DMS114 treated with DMSO at 0.1 percent for 48 hours (cell line): ENCODE measurements at regions not wholly inside any gene's neighbourhood (a gene's known extent, or its start where the extent isn't known, plus 50 kb on each side); places are given as distances from the start of the nearest gene placed in this dataset.

Experiments used
- DNase-seq: peaks from one replicate; lab custom pipeline; 2025; ENCODE audit not compliant: unreplicated experiment; lab: John Stamatoyannopoulos, UW

DNA sequence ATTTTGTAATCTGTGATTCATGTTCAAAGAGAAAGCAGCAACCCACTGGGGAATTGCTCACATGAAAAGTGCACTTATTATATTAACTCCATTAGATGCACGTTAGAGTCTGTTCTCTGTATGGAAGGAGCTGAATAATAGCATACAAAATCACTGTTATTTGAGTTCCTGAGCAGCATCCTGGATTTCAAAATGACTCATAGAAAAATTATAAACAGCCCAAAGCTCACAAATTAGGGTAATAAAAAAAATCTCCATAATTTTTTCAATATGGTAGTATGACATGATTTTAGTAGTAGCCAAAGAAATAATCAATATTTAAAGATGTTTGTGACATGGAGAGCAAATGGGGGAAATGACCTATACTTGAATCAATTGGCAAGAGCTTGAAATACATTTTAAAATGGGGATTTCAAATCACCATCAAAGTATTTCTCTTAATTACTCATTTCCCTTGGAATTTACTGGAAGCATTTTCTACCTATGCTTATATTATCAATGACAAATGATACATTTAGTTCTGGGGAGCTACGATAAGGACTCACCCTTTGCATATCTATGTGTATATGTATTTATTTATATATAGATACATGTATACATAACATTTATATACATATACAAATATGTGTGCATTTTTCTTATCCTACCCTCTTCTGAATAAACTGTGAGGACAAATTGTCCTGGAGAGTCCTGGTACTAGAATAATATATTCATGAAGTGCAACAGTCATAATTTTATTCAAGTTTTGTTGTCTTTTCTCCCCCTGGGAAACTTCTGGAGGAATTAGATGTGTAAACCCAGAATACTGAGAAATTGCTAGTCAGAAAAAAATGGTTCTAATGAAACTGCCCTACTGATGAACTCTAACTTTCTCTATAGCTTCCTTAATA lies 116.3 kb downstream of the RPL22L1 start:
- no peak for DNase-seq

DNA sequence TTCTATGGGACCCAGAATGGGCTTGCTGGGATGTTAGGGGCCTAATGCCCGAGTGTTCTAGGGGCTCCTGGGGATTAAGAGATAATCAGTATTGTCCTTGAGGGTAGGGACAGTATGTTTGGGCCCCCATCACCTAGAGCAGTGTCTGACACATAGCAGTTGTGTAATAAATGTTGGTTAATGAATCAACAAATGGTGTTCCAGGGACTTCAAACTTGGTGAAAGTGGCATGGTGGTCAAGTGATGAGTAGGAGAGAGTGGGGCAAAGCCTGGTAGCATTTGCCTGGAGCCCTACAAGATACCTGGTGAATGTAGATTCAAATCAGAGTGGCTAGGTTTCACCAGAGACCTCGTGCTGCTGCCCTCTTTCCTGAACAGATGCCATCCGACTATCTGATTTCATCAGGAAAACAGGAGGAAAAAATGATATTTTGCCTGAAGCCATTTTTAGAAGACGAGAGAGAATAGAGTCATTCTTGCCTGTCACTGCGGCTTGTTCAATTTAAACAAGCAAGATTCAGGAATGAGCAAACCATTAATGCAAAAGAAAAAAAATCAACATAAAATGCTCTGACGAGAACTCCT lies 117.3 kb downstream of the RPL22L1 start:
- no peak for DNase-seq

DNA sequence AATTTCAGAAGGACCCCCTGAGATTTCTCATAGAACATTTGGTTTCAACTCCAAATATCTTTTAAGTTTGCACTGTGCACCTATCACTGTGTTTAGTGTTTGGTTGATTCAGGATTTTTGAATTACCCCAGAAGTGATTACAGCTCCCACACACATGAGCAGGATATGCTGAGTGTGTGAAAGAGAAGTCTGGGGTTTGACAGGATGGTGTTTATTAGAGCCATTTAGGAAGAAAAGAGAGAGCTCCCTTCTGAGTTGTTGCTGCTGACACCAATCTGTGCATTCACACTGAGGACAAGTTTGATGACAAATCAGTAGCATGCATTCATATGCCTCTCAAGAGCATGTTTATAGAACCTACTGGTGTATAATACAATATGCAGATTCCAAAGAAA lies 118.1 kb downstream of the RPL22L1 start:
- no peak for DNase-seq

DNA sequence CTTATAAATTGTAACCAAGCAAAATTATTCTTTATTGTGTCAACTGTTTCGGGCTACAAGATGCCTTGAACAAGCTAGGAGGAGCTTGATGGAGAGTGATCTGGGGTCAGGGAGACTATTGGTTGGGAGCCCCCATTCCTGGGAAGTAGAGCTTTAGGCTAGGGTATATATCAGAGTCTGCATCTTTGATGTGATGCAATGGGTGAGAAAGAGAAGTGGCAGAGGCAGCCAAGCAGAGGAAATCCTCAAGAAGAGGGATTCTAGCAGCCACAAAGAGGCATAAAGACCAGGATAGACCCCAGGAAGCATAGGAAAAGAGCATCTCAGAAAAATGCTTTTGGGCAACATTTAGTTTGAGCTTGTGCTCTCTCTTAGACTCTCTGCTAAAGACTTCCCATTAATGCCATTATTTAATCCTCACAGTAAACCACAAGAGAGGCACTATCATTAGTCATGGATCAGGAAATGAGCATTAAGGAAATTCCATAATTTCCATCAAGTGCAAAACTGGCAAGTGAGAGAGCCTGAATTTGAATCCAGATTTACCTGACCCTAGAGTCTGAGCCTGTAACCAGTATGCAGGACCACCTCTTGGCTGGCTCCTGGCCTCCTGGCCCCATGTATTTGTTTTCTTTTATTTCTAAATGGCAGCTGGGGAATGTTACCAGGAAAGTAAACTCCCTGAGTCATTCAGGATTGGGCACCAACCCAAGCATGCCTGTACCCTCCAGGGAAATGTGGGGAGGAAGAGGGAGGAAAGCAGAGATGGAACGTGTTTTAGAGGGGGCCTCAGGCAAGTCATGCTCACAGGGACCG lies 118.7 kb downstream of the RPL22L1 start:
- DNase-seq, result no peak

DNA sequence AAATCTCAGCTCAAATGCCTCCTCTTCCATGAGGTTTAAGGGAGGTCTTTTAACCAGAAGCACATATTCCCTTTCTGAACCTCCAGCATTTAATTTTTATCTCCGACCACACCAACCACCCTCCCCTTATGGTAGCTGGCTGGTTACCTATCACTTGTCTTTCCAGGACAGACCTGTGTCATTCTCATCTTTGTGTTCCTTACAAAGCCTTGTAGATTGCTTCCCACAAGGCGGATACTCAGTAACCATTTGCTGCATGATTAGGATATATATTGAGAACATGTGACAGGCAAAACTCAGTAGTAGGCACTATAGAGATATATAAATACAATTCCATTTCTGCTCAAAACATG lies 119.5 kb downstream of the RPL22L1 start:
- no peak for DNase-seq

DNA sequence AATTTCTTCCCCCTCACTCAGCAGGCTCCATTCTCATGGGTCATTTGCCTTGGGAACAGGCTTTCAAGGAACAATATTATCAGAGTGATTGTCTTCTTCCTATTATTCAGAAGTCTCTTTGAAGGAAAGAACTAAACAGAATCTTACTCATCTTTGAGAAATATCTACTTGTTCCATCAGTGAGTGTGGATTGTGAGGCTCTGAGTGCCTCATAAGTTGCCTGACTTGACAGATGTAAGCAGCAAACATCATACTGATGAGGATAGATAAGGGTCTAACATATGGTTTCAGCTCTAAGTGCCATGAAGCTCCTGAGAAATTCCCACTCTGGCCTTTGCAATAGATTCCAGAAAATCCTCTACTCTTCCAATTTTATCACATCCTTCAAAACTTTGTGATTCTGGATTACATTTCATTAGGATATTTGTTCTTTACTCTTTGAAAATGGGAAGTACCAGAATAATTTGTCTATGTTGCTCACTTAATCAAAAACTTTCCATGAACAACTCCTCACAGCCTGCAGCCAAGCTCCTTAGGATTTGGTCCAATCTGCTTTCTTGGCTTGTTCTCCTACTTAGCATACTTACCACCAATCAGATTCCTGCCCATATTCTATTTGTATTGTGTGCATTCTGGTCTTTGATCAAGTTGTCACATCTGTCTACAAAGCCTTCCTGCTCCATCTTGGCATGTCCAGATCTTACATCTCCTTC lies 120.1 kb downstream of the RPL22L1 start:
- DNase-seq, result no peak

DNA sequence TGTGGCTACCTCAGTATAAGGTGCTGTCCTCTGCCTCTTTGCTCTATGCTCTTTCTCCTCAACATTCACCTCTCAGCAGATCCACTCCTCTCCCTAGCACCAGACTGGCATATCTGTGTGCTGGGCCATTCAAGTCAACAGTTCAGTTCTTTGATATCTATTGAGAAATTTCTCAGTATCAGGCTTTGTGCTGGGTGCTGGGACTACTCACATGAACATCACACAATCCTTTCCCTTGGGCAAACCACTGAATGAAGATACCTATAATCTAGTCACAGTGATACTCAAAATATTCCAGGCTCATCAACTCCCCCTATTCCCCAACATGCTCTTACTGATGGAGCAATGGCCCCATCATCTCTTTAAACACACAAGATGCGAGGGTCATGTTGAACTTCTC lies 120.8 kb downstream of the RPL22L1 start:
- DNase-seq, result no peak

DNA sequence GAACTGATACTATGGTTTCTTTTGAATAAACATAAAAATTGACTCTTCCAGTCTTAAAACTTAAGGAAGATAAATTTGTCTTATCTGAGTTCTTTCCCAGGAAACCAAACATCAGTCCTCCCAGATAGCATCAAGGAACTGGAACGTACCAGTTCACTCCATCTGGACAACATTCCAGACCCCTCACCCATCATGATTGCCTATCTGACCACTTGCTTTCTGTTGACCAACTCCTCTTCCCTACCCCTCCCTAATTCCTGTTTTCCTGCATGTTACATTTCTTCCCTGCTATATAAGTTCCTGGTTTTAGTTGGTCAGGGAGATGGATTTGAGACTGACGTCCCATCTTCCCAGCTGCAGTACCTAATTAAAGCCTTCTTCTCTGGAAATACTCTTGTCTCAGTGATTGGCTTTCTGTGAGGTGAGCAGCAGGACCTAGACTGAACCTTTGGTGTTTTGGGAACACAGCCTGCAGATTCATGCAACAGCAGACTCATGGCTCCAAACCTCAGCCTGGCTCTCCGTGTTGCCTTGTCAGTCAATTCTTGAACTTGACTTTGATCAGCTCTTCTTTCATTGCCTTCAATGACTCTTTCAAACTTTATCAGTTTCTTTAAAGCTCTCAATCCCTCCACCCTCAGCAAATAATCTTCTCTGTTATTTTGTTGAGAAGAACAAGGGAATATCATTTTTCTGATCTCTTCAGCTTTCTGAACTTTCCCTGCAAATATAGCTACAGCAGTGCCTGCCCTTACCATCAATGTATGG lies 123.6 kb downstream of the RPL22L1 start:
- DNase-seq, result no peak

DNA sequence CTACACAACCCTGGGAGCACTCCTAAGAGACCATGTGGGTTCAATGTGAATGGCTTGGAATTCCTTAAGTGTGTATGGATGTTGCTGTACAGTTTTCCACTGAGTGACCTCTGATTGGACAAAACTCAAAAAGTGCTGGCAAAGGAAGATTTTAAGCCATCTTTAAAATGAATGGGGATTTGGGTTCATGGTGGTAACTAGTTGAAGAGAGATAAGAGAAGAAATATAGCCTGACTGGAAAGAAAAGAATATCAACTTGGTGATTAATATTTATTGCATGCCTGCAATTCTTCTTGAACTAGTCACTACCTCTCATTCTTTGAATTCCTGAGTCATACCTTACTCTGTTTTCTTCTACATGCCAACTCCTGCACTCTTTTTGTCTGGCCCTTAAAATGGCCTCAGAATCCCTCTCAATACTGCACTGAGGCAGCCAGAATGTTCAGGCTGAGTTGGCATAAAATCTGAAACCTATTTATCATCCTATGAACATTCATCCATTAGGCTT lies 124.7 kb downstream of the RPL22L1 start:
- no peak for DNase-seq

DNA sequence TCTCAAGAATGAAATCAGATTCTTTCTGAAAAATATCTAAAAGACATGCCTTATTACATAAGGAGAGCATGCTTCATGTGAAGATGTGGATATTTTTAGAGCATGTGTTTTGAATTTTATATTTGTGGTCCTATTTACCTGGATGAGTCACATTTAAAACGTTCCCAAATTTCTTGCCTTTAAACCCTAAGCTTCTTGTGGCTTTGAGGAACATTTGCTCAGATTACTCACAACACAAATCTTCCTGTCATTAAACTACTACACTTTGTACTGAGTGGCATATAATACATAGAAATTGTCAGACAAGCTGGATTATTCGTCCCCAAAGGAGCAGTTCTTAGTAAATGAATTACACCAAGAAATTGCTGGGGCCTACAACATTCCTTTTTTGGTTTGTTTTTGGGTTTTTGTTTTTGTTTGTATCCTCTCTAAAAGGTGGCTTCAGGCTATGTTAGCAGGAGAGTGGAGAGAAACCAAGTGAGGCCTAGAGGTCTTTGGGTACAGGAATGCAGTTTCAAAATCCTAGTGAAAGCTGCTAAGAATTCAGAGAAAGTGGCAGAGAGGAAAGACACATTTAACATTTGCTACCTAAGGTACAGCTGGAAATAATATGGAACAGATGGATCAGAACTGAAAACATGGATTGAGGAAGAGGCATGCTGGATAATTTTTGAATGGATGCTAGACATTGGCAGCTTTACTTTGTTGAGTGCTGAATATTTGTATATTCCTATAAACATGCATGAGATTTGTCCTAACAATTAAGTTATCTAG lies 128.1 kb downstream of the RPL22L1 start:
- DNase-seq, result no peak

DNA sequence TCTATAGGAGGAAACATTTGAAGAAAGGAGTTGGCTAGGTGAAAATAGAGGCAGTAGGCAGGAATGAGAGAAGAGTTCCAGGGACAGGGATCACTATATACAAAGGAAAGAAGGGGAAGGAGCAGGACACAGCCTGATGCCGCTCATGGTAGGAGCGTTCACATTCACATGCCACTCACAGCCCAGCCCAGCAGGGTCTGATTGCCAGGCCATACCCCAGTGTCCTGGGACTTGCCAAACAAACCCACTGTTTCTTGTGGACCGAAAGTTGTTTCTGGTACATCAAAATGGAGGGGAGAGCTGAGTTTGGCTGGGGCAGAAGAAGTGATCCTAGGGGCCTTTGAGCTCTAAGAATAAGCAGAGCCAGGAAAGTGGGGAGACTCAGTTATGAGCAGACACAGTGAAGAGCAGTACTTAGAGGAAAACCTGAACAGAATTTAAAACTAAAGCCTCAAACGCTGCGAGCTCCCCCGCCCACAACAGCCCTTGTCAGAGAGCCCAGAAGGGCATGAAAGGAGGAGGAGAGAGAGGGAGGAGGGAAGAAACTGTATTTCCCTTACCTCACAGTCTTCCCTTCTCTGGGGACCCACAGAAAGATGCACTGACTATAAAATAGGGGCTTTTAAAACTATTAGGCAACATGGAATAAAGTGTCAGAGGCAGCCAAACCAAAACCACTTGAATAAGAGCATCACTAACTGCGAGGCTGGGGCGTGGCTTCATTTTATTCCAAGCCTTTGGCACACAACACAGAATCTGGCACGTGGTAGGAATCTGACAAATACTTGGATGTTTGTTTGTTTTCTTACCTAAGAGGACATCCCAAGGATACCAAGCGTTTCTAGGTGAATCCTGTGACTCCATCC lies 129.0 kb downstream of the RPL22L1 start:
- no peak for DNase-seq

DNA sequence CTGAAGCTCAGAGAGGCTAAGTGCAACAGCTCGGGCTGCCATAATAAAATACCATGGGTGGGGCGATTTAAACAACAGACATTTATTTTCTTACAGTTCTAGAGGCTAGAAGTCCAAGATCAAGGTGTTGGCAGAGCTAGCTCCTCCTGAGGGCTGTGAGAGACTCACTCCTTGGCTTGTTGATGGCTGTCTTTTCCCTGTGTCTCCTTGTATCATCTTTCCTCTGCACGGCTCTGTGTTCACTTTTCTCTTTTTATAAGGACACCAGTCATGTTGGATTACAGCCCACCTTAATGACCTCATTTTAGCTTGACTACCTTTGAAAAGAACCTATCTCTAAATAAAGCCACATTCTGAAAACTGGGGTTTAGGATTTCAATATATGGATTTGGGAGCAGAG lies 129.7 kb downstream of the RPL22L1 start:
- no peak for DNase-seq

DNA sequence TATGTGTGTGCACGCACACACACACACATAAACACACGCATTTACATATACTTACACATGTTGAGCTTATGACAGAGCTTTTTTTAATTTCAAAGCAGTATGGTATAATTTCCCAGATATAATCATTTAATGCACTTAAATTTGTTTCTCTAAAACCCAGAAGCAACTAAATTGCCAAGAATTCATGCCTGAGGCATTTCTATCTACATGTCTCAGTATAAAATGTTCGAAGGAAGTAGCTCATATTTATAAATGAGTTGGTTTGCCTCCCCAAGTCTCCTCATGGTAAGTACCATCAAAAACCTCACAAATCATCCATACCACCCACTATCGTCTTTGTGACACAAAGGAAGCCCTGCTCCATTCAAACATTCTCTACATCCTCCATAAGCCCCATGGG lies 130.6 kb downstream of the RPL22L1 start:
- no peak for DNase-seq

DNA sequence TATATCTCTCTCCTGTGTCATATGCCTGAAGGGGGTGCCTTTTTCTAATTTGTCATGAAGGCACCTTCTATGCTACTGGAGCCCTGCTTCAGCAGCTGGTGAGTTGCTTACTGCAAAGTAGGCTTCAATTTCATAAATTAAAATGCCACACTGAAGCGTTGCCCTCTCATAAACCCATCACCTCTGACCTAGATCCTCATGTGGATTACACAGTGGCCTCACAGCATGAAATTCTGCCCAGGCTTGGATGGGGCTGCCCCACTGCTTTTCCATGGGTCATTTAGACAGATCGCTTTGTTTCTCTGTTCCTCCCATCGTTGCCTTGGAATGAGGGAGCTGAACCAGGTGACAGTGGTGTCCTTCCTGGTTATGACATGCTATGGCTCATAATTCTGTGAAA lies 131.2 kb downstream of the RPL22L1 start:
- DNase-seq, result no peak

DNA sequence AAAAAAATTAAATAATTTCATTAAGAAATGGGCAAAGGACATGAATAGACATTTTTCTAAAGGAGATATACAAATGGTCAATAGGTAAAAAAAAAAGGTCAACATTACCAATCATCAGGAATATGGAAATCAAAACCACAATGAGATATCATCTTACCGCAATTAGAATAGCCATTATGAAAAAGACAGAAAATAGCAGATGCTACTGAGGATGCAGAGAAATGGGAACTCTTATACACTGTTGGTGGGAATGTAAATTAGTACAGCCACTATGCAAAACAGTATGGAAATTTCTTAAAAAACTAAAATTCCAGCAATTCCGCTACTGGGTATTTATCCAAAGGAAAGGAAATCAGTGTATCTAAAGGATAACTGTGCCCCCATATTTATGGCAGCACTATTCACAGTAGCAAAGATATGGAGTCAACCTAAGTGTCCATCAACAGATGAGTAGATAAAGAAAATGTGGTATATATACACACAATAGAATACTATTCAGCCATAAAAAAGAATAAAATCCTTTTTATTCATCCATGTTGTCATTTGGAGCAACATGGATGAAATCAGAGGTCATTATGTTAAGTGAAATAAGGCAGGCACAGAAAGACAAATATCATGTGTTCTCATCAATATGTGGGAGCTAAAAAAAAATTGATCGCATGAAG lies 132.4 kb downstream of the RPL22L1 start:
- no peak for DNase-seq

DNA sequence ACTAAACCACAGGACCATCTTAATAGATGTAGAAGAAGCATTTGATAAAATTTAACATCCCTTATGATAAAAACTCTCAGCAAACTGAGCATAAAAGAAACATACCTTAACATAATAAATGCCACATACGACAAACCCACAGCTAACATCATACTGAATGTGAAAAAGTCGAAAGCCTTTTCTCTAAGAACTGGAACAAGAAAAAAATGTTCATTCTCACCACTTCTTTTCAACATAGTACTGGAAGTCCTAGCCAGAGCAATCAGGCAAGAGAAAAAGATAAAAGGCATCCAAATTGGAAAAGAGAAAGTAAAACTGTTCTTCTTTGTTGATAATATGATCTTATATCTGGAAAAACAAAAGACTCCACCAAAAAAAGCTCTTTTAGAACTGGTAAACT lies 134.2 kb downstream of the RPL22L1 start:
- no peak for DNase-seq

DNA sequence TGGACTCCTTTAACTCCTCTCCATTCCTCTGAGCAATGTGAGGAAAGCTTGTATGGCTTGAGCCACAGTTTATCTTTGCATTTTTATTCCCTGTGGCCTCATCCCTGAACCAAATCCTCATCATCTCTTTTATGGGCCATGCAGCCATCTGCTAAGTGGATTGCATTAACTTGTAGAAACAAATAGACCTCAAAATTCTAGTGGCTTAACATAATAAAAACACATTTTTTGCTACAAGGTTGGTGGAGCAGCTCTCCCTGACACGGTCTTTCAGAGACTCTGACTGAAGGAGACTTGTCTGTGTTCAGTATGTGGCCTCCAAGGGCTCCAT lies 135.3 kb downstream of the RPL22L1 start:
- no peak for DNase-seq

DNA sequence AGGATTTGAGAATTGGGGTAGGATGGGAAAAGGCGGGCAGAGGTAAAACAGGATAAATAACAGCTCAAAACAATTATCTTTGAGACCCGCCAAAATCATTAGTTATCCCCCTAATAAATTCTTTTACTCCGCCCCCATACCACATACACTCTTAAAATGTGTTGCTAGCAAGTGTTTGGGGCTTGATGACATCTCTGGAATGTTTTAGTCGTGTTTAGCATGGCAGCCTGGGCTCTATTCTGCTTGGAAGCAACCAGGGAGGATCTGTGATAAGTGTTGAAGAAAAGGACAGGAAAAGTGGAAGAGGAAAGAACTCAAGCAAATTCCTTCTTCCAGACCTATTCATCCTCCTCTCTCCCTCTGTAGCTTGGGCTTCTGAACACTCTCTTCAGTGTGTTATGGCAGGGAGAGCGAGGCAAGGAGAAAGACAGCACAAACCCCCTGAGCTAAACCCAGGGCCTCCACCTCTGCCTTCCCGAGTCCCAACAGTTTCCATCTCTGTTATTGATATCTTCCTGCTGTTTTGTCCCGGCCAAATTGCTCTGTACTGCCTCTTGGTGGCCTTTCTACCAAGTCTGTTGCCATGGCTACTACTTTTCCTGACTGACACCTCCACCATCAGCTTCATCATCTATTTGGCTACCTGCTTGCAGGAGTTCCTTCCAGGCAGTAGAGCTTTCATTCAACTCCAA lies 135.8 kb downstream of the RPL22L1 start:
- DNase-seq, result no peak
